Epidermal melanocyte (primary cell): ENCODE measurements at regions not wholly inside any gene's neighbourhood (a gene's known extent, or its start where the extent isn't known, plus 50 kb on each side); places are given as distances from the start of the nearest gene placed in this dataset.

Experiments used
- DNase-seq: peaks from one replicate; pipeline ENCODE4 v3.0.0; 2011; ENCODE audit warnings: low spot score; ENCODE audit not compliant: insufficient read length

- no peak for DNase-seq
Measured at GRCh38 chr14:42854061-42854460, 1247.4 kb downstream of the LRFN5 start.

GRCh38 chr14:42848652-42849051 lies 1242.0 kb downstream of the LRFN5 start:
- DNase-seq, result no peak

GRCh38 chr14:42814817-42815216 lies 1208.1 kb downstream of the LRFN5 start:
- no peak for DNase-seq

- DNase-seq, result no peak
Measured at GRCh38 chr14:42806909-42807315, 1200.2 kb downstream of the LRFN5 start.

GRCh38 chr14:42804141-42804540 lies 1197.5 kb downstream of the LRFN5 start:
- no peak for DNase-seq

GRCh38 chr14:42802346-42802745 lies 1195.7 kb downstream of the LRFN5 start:
- no peak for DNase-seq

- no peak for DNase-seq
Measured at GRCh38 chr14:42792166-42792565, 1185.5 kb downstream of the LRFN5 start.

GRCh38 chr14:42782754-42783153 lies 1176.1 kb downstream of the LRFN5 start:
- no peak for DNase-seq

- no peak for DNase-seq
Measured at GRCh38 chr14:42778984-42779383, 1172.3 kb downstream of the LRFN5 start.

- DNase-seq, result no peak
Measured at GRCh38 chr14:42750771-42751170, 1144.1 kb downstream of the LRFN5 start.

- no peak for DNase-seq
Measured at GRCh38 chr14:42742084-42742483, 1135.4 kb downstream of the LRFN5 start.

GRCh38 chr14:42736408-42736807 lies 1129.7 kb downstream of the LRFN5 start:
- no peak for DNase-seq

- DNase-seq, result no peak
Measured at GRCh38 chr14:42734041-42734440, 1127.4 kb downstream of the LRFN5 start.

GRCh38 chr14:42732005-42732404 lies 1125.3 kb downstream of the LRFN5 start:
- DNase-seq, result no peak

- DNase-seq, result no peak
Measured at GRCh38 chr14:42731480-42731879, 1124.8 kb downstream of the LRFN5 start.

- DNase-seq, result no peak
Measured at GRCh38 chr14:42729681-42730080, 1123.0 kb downstream of the LRFN5 start.

GRCh38 chr14:42719391-42719790 lies 1112.7 kb downstream of the LRFN5 start:
- no peak for DNase-seq

GRCh38 chr14:42715316-42715715 lies 1108.6 kb downstream of the LRFN5 start:
- DNase-seq, result no peak

- no peak for DNase-seq
Measured at GRCh38 chr14:42710071-42710470, 1103.4 kb downstream of the LRFN5 start.

- no peak for DNase-seq
Measured at GRCh38 chr14:42703501-42703900, 1096.8 kb downstream of the LRFN5 start.

GRCh38 chr14:42687421-42687820 lies 1080.7 kb downstream of the LRFN5 start:
- no peak for DNase-seq

GRCh38 chr14:42683707-42684106 lies 1077.0 kb downstream of the LRFN5 start:
- DNase-seq, result no peak

GRCh38 chr14:42676636-42677035 lies 1070.0 kb downstream of the LRFN5 start:
- no peak for DNase-seq

GRCh38 chr14:42673963-42674362 lies 1067.3 kb downstream of the LRFN5 start:
- DNase-seq, result no peak
